ENCODE measurements at regions not wholly inside any gene's neighbourhood (a gene's known extent, or its start where the extent isn't known, plus 50 kb on each side); places are given as distances from the start of the nearest gene placed in this dataset.

DNA sequence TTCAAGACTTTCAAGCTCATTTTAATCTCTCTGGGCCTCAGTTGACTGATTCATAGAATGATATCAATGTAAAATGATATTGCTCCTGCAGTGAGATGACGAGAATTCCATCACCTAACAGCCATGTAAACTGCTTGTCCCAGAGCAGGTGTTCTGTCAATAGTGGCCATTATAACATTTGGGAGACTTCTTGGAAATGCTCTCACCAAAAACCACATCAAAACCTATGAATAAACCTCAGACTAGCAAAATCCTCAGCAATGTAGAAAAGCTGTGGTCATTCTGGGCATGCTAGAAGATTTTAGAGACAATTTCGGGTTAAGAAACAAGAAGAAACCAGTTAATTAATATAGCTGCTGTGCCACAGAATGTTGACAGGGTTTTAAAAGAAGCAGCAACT lies 225.4 kb downstream of the FRK start:
- no peak for TF ChIP-seq CTCF (IDR thresholded peaks at IDR 0.05)
- no peak for TF ChIP-seq IRF3 (IDR thresholded peaks at IDR 0.05; ENCODE audit: low read depth, low read length)
- no peak for TF ChIP-seq RFX5 (IDR thresholded peaks at IDR 0.05; ENCODE audit: low read length)
- no peak for TF ChIP-seq FOXJ3 (CRISPR knock-in tag; IDR thresholded peaks at IDR 0.05)
- no peak for TF ChIP-seq TEAD4 (IDR thresholded peaks at IDR 0.05; ENCODE audit: borderline replicate concordance, insufficient read depth)
- no peak for TF ChIP-seq MAX (IDR thresholded peaks at IDR 0.05; ENCODE audit: low read depth)
- TF ChIP-seq TCF12 (IDR thresholded peaks at IDR 0.05): no peak
- TF ChIP-seq YY1 (IDR thresholded peaks at IDR 0.05; ENCODE audit: low read depth): no peak
- no peak for TF ChIP-seq CHD2 (IDR thresholded peaks at IDR 0.05; ENCODE audit: low read length, partially characterized antibody)
- no peak for TF ChIP-seq EP300 (IDR thresholded peaks at IDR 0.05; ENCODE audit: borderline replicate concordance in 1 of 2, low read depth in 1 of 2, low read length in 1 of 2)
- TF ChIP-seq, protein P1, sequence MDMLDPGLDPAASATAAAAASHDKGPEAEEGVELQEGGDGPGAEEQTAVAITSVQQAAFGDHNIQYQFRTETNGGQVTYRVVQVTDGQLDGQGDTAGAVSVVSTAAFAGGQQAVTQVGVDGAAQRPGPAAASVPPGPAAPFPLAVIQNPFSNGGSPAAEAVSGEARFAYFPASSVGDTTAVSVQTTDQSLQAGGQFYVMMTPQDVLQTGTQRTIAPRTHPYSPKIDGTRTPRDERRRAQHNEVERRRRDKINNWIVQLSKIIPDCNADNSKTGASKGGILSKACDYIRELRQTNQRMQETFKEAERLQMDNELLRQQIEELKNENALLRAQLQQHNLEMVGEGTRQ (IDR thresholded peaks at IDR 0.05; ENCODE audit: borderline replicate concordance, low read depth, low read length): no peak
- TF ChIP-seq REST (IDR thresholded peaks at IDR 0.05; ENCODE audit: low read depth, low read length): no peak
- no peak for TF ChIP-seq RXRA (IDR thresholded peaks at IDR 0.05; ENCODE audit: borderline replicate concordance, low read depth)

Data from SK-N-SH (cell line).